ENCODE measurements at regions not wholly inside any gene's neighbourhood (a gene's known extent, or its start where the extent isn't known, plus 50 kb on each side); places are given as distances from the start of the nearest gene placed in this dataset.

DNA sequence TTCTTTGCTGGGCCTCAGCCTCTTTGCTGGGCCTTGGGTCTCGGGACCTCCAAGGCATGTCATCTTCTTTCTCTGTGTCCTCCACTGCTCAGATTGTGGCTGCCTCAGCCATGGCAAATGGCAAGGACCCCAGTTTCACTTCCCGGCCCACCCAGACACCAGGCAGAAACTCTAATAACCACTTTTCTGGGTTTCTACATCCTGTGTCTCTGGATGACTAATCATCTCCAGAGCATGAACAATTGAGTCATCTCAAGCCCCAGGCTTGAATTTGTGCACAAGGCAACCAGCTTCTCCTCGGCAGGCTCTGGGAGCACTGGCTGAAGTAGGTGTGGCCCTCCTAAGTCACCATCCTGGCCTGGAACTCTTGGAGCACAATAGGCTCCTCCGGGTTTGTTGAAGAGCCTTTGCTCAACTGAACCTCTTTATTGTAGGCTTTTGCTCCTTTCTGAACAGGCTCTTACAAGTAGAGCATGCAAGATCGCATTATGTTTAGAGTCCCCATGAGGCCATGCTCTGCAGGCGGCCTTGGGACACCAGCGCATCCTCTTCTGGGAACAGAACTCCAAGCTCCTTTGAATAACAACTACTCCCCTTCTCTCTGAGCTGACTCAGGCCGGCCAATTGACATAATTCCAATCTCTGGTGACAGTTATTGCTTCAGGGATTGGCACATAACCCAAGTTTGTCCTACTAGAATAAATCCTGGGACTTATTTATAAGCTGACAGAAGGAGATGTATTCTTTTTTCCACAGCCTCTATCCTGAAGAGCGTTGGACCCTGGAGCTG lies 218.1 kb downstream of the WDR11 start:
- intact Hi-C loops (cut with DNase I) = no loop called here
- DNase-seq = peak in 1 of 10 donors; percentile 69

DNA sequence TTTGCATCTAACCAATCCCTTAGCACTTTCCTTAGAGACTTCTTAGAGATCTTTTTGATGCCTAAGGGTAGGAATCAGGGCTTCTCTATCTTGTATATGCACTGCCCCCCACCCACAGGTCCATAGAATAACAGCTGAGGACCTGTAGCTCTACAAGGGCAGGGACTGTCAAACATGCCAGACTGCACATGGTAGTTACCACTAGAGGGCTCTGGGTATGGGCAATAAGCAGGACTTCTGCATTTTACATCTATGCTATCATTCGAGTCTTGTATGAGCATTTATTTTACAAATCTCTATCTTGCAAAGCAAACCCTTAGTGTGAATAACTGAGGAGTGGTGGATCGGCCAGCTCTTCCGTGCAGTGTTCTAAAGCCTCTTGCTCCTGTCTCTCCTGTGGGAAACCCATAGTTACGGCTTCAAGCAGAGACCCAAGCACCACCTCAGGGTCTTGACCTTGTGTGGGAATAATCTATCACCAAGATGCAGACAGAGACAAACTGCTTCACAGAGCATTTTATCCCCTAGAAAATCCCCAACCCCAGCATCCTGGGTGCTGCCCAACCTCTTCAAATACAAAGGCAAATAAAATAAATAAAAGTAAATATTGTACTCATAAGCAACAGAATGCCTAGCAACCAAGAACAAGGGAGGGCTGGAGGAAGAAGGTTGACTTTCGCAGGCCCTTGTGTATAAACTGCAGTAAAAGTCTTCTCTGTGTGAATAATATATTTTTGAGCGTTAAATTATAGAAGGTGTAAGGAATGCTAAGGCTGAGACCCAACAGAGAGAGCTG lies 219.3 kb downstream of the WDR11 start:
- intact Hi-C loops (cut with DNase I) = no loop called here
- no peak for DNase-seq

DNA sequence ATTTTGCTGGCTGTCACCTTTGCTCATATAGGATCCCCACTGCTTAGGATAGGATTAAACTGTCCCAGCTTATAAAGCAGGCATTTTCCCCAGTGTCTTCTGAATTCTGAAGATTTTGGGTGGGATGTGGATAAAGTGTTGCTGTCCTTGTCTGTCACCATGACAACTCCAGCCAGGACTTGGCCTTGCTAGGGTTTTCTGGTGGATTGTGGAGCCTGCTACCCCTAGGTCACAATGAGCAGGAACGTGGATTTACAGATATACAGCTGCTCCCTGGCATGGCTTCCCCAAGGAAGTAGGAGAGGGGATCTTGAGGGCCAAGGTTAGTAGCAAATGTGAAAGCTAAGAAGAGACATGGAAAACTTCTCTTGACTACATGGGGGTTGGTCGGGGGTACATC lies 220.7 kb downstream of the WDR11 start:
- intact Hi-C loops (cut with DNase I) = no loop called here
- no peak for DNase-seq

DNA sequence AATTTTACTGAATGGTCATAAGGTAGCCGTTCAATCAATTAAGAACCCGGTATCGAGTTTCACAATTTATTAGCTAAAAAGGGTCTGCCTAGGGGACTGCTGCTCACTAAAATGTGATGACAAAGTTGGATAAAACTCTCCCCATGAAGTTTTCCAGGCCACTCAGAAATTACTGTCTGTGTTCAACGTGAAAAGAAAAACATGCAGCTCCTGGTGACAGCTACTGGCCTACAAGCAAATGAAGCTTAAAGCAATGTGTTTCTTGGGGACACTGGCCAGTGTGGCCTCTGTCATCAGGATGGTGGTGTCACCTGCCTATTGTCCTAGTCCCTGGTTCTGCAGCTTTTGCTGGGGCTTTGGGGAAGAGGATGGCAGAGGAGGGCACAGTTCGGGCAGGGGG lies 222.6 kb downstream of the WDR11 start:
- intact Hi-C loops (cut with DNase I) = no loop called here
- no peak for DNase-seq

DNA sequence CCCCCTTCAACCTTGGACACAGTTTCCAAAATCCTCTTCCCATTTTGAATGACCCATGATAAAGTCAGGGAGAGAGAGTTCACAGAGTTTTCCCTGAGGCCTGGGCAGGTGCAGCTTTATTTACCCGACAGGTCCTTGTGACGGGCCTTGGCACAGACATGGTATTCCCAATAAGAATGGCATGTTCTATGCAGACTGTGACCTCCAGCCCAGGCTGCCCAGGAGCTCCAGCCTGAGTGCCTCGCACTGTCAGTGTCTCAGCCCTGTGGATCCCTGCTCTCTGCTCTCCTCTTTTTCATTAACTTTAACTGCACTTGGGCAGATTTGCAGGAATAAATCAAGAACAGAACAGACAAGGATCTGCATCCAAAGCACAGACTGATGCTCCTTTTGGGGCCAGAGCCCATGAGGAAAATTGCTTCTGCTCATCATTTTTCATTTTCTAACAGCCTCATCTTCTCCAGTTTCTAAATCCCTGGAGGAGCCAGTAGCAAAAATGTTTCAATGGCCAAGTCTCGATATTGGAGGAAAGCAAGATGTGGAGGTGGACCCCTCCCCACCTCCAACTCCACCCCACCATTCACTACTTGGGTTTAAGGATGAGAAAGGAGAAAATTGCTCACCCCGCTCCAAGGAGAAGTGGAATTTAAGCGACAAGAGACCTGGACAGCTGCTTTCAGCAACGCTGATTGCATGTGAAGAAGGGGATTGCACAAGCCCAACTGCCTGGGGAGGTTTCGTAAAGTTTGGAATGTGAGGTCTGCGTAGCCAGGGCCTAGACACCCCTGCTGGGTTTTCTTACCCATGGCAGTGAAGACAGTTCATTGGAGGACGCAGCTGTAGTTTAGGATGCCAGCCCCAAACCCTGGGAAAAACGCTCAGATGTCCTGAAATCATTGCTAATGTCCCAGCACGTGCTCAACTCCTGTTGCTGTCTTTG lies 225.9 kb downstream of the WDR11 start:
- intact Hi-C loops (cut with DNase I) = no loop called here
- no peak for DNase-seq

DNA sequence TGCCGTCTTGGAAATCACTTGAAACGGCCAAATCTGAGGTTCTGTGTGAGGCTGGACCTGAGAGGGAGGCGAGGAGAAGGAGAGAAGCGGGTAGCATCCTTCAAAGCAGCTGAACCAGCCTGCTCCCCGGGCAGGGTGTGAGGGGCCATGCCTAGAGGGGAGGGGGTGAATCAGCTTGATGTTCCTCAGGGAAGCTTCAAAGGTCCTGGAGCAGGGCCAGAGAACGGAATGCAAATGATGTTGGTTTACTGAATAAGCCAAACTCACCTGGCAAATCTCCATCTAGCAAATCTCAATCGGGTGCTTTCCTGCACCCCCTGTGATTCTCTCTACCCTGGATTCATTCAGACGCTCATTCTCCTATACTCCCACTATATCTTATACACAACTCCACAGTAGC lies 226.9 kb downstream of the WDR11 start:
- intact Hi-C loops (cut with DNase I) = no loop called here
- no peak for DNase-seq

DNA sequence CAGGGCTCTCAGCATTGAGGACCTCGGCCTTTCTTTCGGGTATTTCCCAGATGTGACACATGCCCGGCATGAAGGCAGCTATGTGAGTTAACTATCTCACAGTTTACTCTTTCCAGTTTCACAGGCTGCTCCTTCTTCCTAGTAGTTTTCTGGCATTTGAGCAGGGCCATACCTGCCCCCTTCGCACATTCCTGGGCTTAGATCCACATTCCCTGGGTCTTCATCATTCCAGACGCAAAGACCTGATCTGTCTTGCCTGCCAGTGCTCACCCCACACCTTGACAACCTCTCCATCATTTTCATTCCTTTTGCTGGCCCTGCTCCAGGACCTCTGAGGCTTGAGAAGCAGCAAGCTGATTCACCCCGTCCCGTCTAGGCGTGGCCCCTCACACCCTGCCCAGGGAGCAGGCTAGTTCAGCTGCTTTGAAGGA lies 227.5 kb downstream of the WDR11 start:
- DNase-seq = no peak
- intact Hi-C loops (cut with DNase I) = no loop called here

DNA sequence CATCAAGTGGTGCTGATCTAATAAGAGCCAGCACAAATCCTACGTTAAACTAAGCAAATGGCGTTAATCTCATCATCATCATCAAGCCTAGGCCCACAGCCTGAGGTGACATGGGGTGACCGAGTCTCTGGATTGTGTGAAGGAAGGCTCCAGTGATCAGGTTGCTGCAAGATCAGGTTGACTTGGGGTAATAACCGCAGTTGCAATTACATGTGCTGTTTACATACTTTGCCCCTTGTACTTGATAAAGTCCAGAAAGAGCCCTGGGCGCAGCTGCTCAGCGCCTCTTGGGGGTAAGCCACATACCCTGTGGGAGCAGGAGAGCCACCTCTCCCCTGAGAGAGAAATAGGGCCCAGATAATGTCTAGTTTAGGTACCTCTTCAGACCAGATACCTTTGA lies 228.1 kb downstream of the WDR11 start:
- no peak for DNase-seq
- intact Hi-C loops (cut with DNase I) = no loop called here

DNA sequence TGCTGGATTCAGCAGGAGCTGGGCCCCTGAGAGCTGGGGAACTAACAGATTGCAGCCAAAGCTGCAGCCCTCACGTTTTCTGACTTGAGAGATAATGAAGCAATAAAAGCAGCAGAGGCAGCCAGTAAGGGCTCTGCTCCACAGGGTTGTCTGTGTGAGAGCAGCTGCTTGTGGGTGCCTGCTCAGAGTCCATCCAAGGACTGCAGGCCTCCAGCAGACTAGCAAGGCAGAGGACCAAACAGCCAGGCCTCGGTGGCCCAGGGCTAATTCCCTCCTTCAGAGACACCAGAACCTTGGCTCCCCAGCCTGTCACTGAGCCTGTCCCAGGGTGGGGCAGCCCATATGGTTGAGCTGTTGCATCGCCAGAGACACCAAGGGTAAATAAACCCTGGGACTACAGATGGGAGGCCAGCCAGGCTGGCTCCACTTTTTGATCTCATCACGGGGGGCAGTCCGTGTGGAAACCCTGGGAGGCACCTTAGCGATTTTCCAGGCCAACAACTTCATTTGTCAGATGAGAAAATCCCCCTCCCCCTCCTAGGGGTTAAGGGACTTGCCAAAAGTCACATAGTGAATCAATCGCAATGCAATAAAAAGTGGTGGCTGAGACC lies 229.2 kb downstream of the WDR11 start:
- intact Hi-C loops (cut with DNase I) = no loop called here
- no peak for DNase-seq

DNA sequence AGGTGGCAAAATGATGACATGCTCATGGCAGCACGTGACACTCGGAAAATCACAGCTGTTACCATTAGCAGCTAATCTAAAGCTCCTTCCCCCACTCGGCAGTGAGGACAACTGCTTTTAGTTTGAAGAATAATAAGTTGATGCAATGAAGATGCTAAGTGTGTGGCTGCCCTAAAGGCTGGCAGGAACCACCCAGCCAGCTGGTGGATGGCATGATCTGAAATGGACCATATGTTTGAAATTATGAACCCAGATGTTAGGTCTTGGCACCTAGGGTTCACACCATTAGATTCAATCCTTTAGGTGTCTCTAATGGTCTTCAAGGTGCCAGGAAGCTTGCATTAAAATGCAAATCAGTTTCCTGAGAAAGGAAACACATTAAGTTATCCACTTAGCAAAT lies 230.1 kb downstream of the WDR11 start:
- intact Hi-C loops (cut with DNase I) = no loop called here

DNA sequence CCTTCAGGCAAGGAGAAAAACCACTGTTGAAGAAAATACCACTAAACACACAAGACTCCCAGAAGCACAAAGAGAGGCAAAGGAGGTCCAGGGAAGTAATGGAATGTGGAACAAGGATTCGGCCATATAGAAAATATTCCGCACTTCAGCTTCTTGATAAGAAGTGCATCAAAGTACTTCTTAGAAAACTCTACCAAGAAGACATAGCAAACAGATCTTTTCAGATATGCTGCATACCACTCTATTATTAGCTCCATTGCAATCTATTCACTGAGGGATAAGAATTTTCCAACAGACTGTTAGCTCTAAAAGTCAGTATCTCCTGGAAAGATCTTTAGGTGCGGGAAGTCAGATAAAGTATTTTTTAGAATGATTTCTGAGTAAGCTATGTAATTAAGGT lies 231.8 kb downstream of the WDR11 start:
- no peak for DNase-seq
- intact Hi-C loops (cut with DNase I) = no loop called here

More for the DNA sequence above, 230.1 kb downstream of the WDR11 start:
- DNase-seq = no peak

DNA sequence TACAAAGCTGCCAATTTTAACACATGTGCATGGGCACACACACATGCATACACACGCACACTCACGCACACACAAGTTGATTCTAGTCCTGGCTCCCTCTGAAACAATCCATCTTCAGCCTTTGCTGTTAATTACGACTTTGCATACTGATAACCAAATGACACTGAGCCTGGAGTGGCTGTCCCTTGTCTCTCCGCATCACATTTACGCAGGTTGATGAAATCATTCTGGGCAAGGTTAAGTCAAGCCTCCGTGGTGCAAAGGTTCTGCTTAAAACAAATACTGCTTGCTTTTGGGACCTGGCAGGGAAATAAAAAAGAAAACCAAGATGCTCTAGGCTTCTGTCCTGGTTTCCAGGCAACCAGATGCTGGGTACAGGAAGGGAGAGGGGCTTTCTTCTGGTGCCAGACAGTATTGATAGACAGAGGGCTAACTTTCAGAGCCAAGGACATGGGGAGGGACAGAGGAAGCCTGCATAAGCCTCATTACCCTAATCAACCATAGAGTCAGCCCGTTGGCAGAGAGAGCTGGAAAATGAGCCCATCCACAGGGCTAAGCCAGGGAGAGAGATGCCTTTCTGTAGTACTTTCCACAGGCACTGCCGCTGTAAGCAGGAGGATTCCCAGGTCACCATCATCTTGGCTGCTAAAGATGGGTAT lies 233.0 kb downstream of the WDR11 start:
- peak in 5 of 10 donors; percentile 18 to 83 (median 26) for DNase-seq
- intact Hi-C loops (cut with DNase I) = no loop called here

DNA sequence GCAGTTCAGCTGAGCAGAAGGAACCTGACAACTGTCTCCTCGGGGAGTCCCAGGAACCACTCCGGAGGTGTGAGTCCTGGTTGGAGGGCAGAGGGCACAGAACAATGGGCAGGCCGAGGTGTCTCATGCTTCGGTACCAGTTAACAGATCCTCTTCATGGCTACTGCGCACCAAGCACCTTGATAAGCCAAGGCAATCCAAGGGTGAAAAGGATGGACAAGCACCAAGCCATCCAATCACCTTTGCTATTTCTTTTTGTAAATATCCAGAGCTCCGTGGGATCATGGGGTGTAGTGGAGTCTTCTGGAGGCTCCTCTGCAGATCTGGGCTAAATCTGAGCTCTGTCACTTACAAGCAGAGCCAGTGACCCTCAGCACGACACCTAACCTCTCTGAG lies 233.5 kb downstream of the WDR11 start:
- DNase-seq = peak in 1 of 10 donors; percentile 15
- intact Hi-C loops (cut with DNase I) = no loop called here

DNA sequence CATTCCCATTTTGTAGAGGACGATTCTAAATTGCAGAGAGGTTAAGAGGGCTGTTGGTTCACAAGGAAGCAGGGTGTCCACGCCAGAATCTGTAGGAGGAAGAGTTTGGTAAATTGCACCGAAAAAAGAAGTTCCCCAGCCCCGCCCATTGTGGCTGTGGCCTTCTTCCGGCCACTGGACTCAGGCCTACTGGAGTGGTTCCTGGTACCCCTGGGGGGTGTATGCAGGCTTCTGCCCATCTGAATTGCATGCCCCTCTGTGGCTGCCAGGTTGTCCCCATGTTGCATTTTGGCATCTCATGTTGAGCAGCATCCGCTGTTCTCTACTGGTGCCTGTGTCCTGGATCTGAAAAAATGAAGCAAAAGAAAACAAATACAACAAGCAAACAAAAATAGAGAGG lies 234.2 kb downstream of the WDR11 start:
- intact Hi-C loops (cut with DNase I) = no loop called here
- peak in 7 of 10 donors; percentile 31 to 87 (median 55) for DNase-seq

DNA sequence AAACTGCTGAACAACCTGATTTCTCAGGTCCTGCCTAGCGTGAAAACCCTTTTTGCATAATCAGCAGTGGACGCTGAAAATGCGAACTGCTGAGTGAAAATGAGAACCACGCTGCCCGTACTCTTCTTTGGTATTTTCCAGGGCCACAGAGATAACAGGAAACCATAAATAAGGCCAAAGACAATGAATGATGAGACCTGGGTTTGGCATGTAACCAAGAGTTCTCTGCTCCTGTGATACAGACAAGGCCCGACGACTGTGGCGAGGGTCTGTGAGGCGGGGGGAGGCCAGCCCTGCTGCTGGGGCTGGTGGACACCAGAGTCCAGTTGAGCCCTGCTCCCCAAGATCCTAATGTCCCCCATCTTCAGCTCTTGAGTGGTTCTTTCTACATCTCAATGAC lies 236.0 kb downstream of the WDR11 start:
- peak in 1 of 10 donors; percentile 79 for DNase-seq
- intact Hi-C loops (cut with DNase I) = no loop called here

DNA sequence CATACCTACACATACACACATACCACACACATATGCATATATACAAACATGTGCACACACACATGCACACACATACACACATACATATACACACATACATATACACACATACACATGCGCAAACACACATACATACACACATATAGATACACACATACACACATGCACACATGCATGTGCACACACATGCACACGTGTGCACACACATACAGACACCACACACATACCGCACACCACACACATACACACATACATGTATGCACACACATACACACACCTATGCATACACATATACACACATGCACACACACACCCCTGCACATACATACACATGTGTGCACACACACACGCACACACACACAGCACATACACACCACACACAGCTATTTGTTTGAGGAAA lies 236.5 kb downstream of the WDR11 start:
- intact Hi-C loops (cut with DNase I) = no loop called here
- DNase-seq = no peak

DNA sequence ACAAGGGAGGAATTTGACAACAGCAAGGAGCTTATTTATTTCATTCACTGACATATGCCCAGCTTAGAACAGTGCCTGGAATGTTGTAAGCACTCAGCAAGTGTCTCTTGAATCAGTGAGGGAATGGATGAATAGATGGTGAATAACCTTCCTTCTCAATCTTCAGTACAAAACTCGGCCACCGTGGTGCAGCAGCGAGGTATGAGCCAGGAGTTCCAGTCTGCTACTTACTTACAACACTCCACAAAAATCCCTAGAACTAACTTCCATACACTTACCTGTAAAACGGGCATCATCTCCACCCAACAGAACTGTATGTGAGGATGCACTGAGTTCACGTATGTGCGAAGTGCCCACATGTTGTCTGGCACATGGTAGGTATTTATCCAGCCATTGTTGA lies 237.4 kb downstream of the WDR11 start:
- peak in 4 of 10 donors; percentile 30 to 88 (median 57) for DNase-seq
- intact Hi-C loops (cut with DNase I) = no loop called here

DNA sequence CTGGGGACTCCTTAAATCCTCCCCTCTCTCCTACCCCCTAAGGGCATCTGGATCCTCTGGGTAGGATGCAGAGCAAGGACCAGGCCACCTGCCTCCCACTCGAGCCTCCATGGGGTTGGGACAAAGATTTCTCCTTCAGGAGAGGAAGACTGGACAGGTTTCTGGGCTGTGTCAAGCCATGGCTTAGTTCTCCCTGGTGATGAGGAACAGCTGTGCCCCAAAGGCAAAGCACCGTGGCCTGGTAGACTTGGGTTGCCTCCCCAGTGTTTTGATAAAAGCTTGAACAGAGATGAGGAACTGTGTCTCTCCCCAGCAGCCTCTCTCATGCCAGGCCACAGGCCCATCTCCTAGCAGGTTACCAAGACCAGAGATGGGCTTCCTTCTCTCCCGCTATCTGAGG lies 238.3 kb downstream of the WDR11 start:
- DNase-seq = no peak
- intact Hi-C loops (cut with DNase I) = no loop called here

DNA sequence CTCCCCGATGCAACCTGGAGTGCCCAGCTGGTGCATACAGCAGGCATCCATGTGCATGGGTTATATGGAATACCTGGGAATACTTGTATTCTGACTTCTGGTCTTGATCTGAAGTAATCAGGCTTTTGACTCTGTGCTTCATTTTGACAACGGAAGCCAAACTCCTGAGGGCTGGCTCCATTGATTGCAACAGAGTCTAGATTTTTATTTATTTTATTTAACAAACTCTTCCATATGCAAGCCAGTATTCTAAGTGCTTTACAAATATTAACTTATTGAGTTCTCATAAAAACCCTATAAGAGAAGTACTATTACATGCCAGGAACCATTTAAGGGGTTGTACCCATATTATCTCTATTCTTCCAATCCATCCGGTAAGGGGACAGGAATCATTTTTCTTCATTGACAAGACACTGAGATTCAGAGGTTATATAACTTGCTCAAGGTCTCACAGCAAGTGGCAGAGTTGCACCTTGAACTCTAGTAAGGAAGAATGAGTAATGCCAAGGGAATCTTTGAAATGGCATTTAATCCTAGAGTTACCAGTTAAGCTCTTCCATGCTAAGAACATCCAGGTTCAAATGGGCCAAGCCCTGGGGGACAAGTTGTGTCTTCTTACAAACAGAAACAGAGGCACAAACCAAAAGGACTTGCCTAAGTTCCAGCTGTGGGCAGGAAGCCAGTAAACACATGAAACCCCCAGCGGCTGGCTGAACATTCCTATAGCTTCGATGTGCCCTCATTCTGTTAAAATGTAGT lies 241.0 kb downstream of the WDR11 start:
- intact Hi-C loops (cut with DNase I) = no loop called here
- no peak for DNase-seq
